ENCODE measurements at regions not wholly inside any gene's neighbourhood (a gene's known extent, or its start where the extent isn't known, plus 50 kb on each side); places are given as distances from the start of the nearest gene placed in this dataset.

DNA sequence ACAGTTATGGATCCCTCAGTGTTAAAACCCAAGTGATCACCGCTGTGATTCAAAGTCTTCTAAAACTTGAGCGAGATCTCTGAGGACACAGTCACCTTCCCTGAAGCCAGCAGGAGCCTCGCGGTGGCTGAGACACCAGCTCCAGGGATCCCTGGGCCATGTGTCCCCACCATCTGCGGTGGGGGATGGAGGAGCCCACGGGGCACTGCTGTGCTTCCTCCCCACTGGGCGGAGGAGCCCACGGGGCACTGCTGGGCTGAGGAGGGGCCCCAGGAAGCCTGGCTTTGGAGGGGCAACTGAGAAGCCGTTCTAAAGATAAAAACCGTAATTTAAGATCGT, 65.7 kb upstream of the METRNL start:
- H3K27ac Mint-ChIP-seq: peak overlapping the region in 1 of 7 donors; percentile 59
- H2AFZ ChIP-seq (ENCODE audit: insufficient read depth, low read depth, low read length, poor library complexity, severe bottlenecking): no peak overlapping the region
- WGBS (ENCODE audit: insufficient coverage): 82% methylated on average over 11 of the region's 11 CpGs
- peaks cover 41% of the 10 kb centered on the region for H3K79me2 ChIP-seq (ENCODE audit: insufficient read depth, low read length)
- TF ChIP-seq, protein P1, sequence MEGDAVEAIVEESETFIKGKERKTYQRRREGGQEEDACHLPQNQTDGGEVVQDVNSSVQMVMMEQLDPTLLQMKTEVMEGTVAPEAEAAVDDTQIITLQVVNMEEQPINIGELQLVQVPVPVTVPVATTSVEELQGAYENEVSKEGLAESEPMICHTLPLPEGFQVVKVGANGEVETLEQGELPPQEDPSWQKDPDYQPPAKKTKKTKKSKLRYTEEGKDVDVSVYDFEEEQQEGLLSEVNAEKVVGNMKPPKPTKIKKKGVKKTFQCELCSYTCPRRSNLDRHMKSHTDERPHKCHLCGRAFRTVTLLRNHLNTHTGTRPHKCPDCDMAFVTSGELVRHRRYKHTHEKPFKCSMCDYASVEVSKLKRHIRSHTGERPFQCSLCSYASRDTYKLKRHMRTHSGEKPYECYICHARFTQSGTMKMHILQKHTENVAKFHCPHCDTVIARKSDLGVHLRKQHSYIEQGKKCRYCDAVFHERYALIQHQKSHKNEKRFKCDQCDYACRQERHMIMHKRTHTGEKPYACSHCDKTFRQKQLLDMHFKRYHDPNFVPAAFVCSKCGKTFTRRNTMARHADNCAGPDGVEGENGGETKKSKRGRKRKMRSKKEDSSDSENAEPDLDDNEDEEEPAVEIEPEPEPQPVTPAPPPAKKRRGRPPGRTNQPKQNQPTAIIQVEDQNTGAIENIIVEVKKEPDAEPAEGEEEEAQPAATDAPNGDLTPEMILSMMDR (IDR thresholded peaks at IDR 0.05): no peak
- peaks cover 33 to 51% of the 10 kb centered on the region in 2 donors for H3K36me3 Mint-ChIP-seq
- no peak overlapping the region for H3K4me3 Mint-ChIP-seq
- H3K4me3 ChIP-seq (replicated peaks in 1 of 3; ENCODE audit: low read depth in 2 of 3, low read length in 3 of 3): no peak overlapping the region
- H3K4me1 ChIP-seq (ENCODE audit: control insufficient read depth in 1 of 2, insufficient read depth in 2 of 2, low read length in 2 of 2): no peaks in the 10 kb centered on the region
- H3K27me3 Mint-ChIP-seq (ENCODE audit: low read depth in 3 of 3): peaks cover 0 to 1% (median 0%) of the 10 kb centered on the region in 3 donors
- H3K36me3 ChIP-seq (replicated peaks in 1 of 2; ENCODE audit: control insufficient read depth in 1 of 2, insufficient read depth in 2 of 2, low read length in 2 of 2): peaks cover 4 to 39% of the 10 kb centered on the region in 2 donors
- peak overlapping the region in 1 of 2 donors; percentile 14 for H3K27ac ChIP-seq (ENCODE audit: low read depth in 1 of 2, low read length in 2 of 2)
- no peaks in the 10 kb centered on the region for H4K20me1 ChIP-seq (ENCODE audit: insufficient read depth, low read length)
- DNase-seq: no peak
- no peak overlapping the region for H3K4me2 ChIP-seq (replicated peaks; ENCODE audit: extremely low read depth, low read length, poor library complexity, severe bottlenecking)
- no peaks in the 10 kb centered on the region for H3K27me3 ChIP-seq (ENCODE audit: control insufficient read depth in 2 of 2, insufficient read depth in 2 of 2, low read length in 2 of 2)
- intact Hi-C loops (cut with micrococcal nuclease): no loop called here
- H3K9me3 Mint-ChIP-seq: peaks cover 1 to 13% (median 7%) of the 10 kb centered on the region in 7 donors
- H3K4me1 Mint-ChIP-seq: peaks cover 6% of the 10 kb centered on the region
- peaks cover 9 to 16% of the 10 kb centered on the region in 2 donors for H3K9me3 ChIP-seq (replicated peaks in 1 of 2; ENCODE audit: control insufficient read depth in 1 of 2, insufficient read depth in 1 of 2, low read length in 2 of 2)
- H3K9ac ChIP-seq (ENCODE audit: insufficient read depth, low read length, poor library complexity, severe bottlenecking): no peak overlapping the region

DNA sequence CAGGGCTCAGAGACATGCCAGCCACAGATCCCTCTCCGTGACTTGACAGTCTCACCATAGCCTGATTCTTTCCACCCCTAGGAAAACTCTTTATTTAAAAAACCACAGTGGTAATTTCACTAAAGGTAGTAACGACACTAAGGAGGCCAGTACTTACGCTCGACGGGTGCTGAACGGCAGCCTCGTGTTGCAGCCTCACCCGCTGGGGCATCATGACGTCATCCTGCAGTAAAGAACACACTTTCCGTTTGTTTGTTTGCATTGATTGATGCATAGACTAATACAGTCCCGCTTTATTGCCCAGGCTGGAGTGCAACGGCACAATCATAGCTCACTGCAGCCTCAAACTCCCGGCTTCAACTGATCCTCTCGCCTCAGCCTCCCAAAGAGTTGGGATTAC, 65.1 kb upstream of the METRNL start:
- peaks cover 0 to 1% (median 0%) of the 10 kb centered on the region in 3 donors for H3K27me3 Mint-ChIP-seq (ENCODE audit: low read depth in 3 of 3)
- Histone ChIP-seq H2AFZ (ENCODE audit: insufficient read depth, low read depth, low read length, poor library complexity, severe bottlenecking) (no peak overlapping the region), H3K27ac (ENCODE audit: low read depth in 1 of 2, low read length in 2 of 2) (no peak overlapping the region), H4K20me1 (ENCODE audit: insufficient read depth, low read length) (no peaks in the 10 kb centered on the region), H3K36me3 (replicated peaks in 1 of 2; ENCODE audit: control insufficient read depth in 1 of 2, insufficient read depth in 2 of 2, low read length in 2 of 2) (peaks cover 4 to 44% of the 10 kb centered on the region in 2 donors), H3K9me3 (replicated peaks in 1 of 2; ENCODE audit: control insufficient read depth in 1 of 2, insufficient read depth in 1 of 2, low read length in 2 of 2) (peaks cover 11 to 20% of the 10 kb centered on the region in 2 donors), H3K27me3 (ENCODE audit: control insufficient read depth in 2 of 2, insufficient read depth in 2 of 2, low read length in 2 of 2) (no peaks in the 10 kb centered on the region), H3K79me2 (ENCODE audit: insufficient read depth, low read length) (peaks cover 46% of the 10 kb centered on the region), H3K4me3 (replicated peaks in 1 of 3; ENCODE audit: low read depth in 2 of 3, low read length in 3 of 3) (no peak overlapping the region), H3K4me1 (ENCODE audit: control insufficient read depth in 1 of 2, insufficient read depth in 2 of 2, low read length in 2 of 2) (no peaks in the 10 kb centered on the region), H3K4me2 (replicated peaks; ENCODE audit: extremely low read depth, low read length, poor library complexity, severe bottlenecking) (no peak overlapping the region), H3K9ac (ENCODE audit: insufficient read depth, low read length, poor library complexity, severe bottlenecking) (no peak overlapping the region)
- WGBS (ENCODE audit: insufficient coverage): 93% methylated on average over 13 of the region's 14 CpGs
- H3K9me3 Mint-ChIP-seq: peaks cover 5 to 17% (median 11%) of the 10 kb centered on the region in 7 donors
- H3K4me1 Mint-ChIP-seq: peaks cover 6% of the 10 kb centered on the region
- TF ChIP-seq, protein P1 (IDR thresholded peaks at IDR 0.05): no peak
- H3K4me3 Mint-ChIP-seq: no peak overlapping the region
- no peak for DNase-seq
- intact Hi-C loops (cut with micrococcal nuclease): no loop called here
- H3K27ac Mint-ChIP-seq: peak overlapping the region in 2 of 7 donors; percentile 32 to 59
- H3K36me3 Mint-ChIP-seq: peaks cover 34 to 51% of the 10 kb centered on the region in 2 donors
